H1 (cell line): ENCODE measurements at regions not wholly inside any gene's neighbourhood (a gene's known extent, or its start where the extent isn't known, plus 50 kb on each side); places are given as distances from the start of the nearest gene placed in this dataset.
A peak's percentile ranks its signal among the peaks of the same experiment; 100 is the strongest.

Experiments
- CTCF ChIA-PET: fragments of 300-600 bp; sonication (Branson Sonifier 250); formaldehyde crosslinking; loops from one replicate; lab custom pipeline; 2021; ENCODE audit not compliant: partially characterized antibody; lab: Charles Lee
- POLR2A ChIA-PET: fragments of 300-600 bp; sonication (Branson Sonifier 250); formaldehyde crosslinking; loops from one replicate; lab custom pipeline; 2021; ENCODE audit warnings: inconsistent platforms; ENCODE audit not compliant: partially characterized antibody; lab: Charles Lee
- DNase-seq, 2 experiments: peaks; one replicate each; pipeline versions ENCODE4 v3.0.0 to v3.0.0-alpha.2; 2010 to 2022; ENCODE audit warnings: low spot score in 2 of 2, low read depth in 1 of 2, mixed read lengths in 1 of 2
- FAIRE-seq: peaks from 2 replicates; lab custom pipeline; 2011; peaks lifted over from hg19 to GRCh38; lab: Jason Lieb, UNC
- H2AFZ ChIP-seq: 2 replicates; pipeline ENCODE4 v1.8.1; 2012; ENCODE audit warnings: low read length, inconsistent platforms
- H2AK5ac ChIP-seq: 2 replicates; pipeline ENCODE4 v1.6.1; 2013; ENCODE audit warnings: low read depth, low read length
- H2BK120ac ChIP-seq: replicated peaks from 2 replicates; pipeline ENCODE3; 2013; ENCODE audit warnings: low read depth, low read length, inconsistent platforms
- H2BK12ac ChIP-seq: 2 replicates; pipeline ENCODE4 v1.6.1; 2013; ENCODE audit warnings: low read depth, low read length
- H2BK15ac ChIP-seq: 2 replicates; pipeline ENCODE4 v1.6.1; 2013; ENCODE audit warnings: low read length
- H2BK20ac ChIP-seq: 2 replicates; pipeline ENCODE4 v1.6.1; 2013; ENCODE audit warnings: low read length
- H2BK5ac ChIP-seq: 2 replicates; pipeline ENCODE4 v1.6.1; 2013; ENCODE audit warnings: low read depth, low read length
- H3K14ac ChIP-seq: 2 replicates; pipeline ENCODE4 v1.6.1; 2013; ENCODE audit warnings: inconsistent platforms; ENCODE audit not compliant: insufficient read length
- H3K18ac ChIP-seq: 2 replicates; pipeline ENCODE4 v1.6.1; 2013; ENCODE audit warnings: low read length; ENCODE audit errors: extremely low read depth
- H3K23ac ChIP-seq: 2 replicates; pipeline ENCODE4 v1.6.1; 2013; ENCODE audit warnings: inconsistent platforms; ENCODE audit not compliant: insufficient read length
- H3K23me2 ChIP-seq: 2 replicates; pipeline ENCODE4 v1.6.1; 2013; ENCODE audit warnings: low read depth, low read length
- H3K27ac ChIP-seq: 2 replicates; pipeline ENCODE4 v1.6.1; 2011; ENCODE audit warnings: low read depth, low read length, inconsistent platforms
- H3K27me3 ChIP-seq, 4 experiments: replicated peaks in 1 of 4; 1 replicate in 1 of 4; 2 replicates in 3 of 4; pipeline versions ENCODE4 v1.6.1 to v1.8.1; 2011 to 2013; ENCODE audit warnings: low read length in 3 of 4, mild to moderate bottlenecking in 3 of 4, inconsistent platforms in 2 of 4, mixed read lengths in 2 of 4, moderate library complexity in 1 of 4; ENCODE audit not compliant: control insufficient read depth in 3 of 4, insufficient read depth in 3 of 4; ENCODE audit errors: extremely low read depth in 1 of 4
- H3K36me3 ChIP-seq, 4 experiments: 2 replicates each; pipeline versions ENCODE4 v1.6.1 to v1.8.1; 2011 to 2013; ENCODE audit warnings: mild to moderate bottlenecking in 4 of 4, low read length in 3 of 4, moderate library complexity in 2 of 4, control low read depth in 1 of 4, inconsistent platforms in 1 of 4; ENCODE audit not compliant: insufficient read depth in 4 of 4, control insufficient read depth in 2 of 4
- H3K4ac ChIP-seq: replicated peaks from 2 replicates; pipeline ENCODE3; 2013; ENCODE audit warnings: low read length, low read depth, mixed read lengths, inconsistent platforms; ENCODE audit not compliant: insufficient read length
- H3K4me1 ChIP-seq, 4 experiments: replicated peaks in 1 of 4; 1 replicate in 1 of 4; 2 replicates in 3 of 4; pipeline versions ENCODE4 v1.6.1 to v1.8.1; 2011 to 2013; ENCODE audit warnings: low read length in 3 of 4, inconsistent platforms in 2 of 4, mixed read lengths in 1 of 4; ENCODE audit not compliant: insufficient read depth in 4 of 4, control insufficient read depth in 3 of 4
- H3K4me2 ChIP-seq, 2 experiments: 2 replicates each; pipeline versions ENCODE4 v1.6.1 to v1.8.1; 2011 to 2013; ENCODE audit warnings: low read depth in 2 of 2, low read length in 2 of 2, control low read depth in 1 of 2, inconsistent platforms in 1 of 2, mild to moderate bottlenecking in 1 of 2; ENCODE audit not compliant: insufficient read depth in 1 of 2
- H3K4me3 ChIP-seq, 4 experiments: fragments of 200-600, 300-600 bp in 1 of 4; sonication (generic), shearing (Covaris generic), sonication (Bioruptor Twin) in 1 of 4; 2 replicates each; pipeline versions ENCODE4 v1.5.1 to v1.8.1; 2011 to 2016; ENCODE audit warnings: low read length in 4 of 4, low read depth in 3 of 4, control low read depth in 2 of 4, inconsistent platforms in 2 of 4, mild to moderate bottlenecking in 2 of 4, mixed read lengths in 1 of 4, moderate library complexity in 1 of 4; ENCODE audit not compliant: insufficient read depth in 2 of 4; ENCODE audit errors: extremely low read depth in 1 of 4
- H3K56ac ChIP-seq: replicated peaks from 2 replicates; pipeline ENCODE3; 2013; ENCODE audit warnings: low read depth, mild to moderate bottlenecking, mixed read lengths, low read length, inconsistent platforms; ENCODE audit not compliant: insufficient read length
- H3K79me1 ChIP-seq: 2 replicates; pipeline ENCODE4 v1.6.1; 2013; ENCODE audit warnings: low read depth, low read length, control low read depth
- H3K79me2 ChIP-seq, 2 experiments: 2 replicates each; pipeline versions ENCODE4 v1.6.1 to v1.8.1; 2012 to 2013; ENCODE audit warnings: low read length in 2 of 2, mild to moderate bottlenecking in 2 of 2, inconsistent platforms in 1 of 2; ENCODE audit not compliant: insufficient read depth in 2 of 2, control insufficient read depth in 1 of 2
- H3K9ac ChIP-seq, 4 experiments: replicated peaks in 1 of 4; 1 replicate in 1 of 4; 2 replicates in 3 of 4; pipeline versions ENCODE4 v1.6.1 to v1.8.1; 2011 to 2013; ENCODE audit warnings: low read depth in 3 of 4, low read length in 3 of 4, control low read depth in 2 of 4, mild to moderate bottlenecking in 2 of 4, moderate library complexity in 2 of 4, inconsistent platforms in 1 of 4; ENCODE audit errors: extremely low read depth in 1 of 4
- H3K9me3 ChIP-seq, 2 experiments: 2 replicates each; pipeline versions ENCODE4 v1.6.1 to v1.8.1; 2012 to 2013; ENCODE audit warnings: mild to moderate bottlenecking in 2 of 2, moderate library complexity in 2 of 2, control low read depth in 1 of 2, inconsistent platforms in 1 of 2, low read depth in 1 of 2, low read length in 1 of 2, mixed read lengths in 1 of 2; ENCODE audit not compliant: insufficient read depth in 2 of 2
- H4K20me1 ChIP-seq, 2 experiments: replicated peaks in 1 of 2; 2 replicates each; pipeline versions ENCODE3 to v1.8.1; 2011 to 2013; ENCODE audit warnings: inconsistent platforms in 2 of 2, low read length in 2 of 2, mild to moderate bottlenecking in 1 of 2; ENCODE audit not compliant: insufficient read depth in 2 of 2, control insufficient read depth in 1 of 2
- H4K5ac ChIP-seq: 2 replicates; pipeline ENCODE4 v1.6.1; 2013; ENCODE audit warnings: low read length, low read depth, mixed read lengths, inconsistent platforms; ENCODE audit not compliant: insufficient read length
- H4K8ac ChIP-seq: 2 replicates; pipeline ENCODE4 v1.8.0; 2013; ENCODE audit warnings: mild to moderate bottlenecking, moderate library complexity, low read length, inconsistent platforms; ENCODE audit not compliant: insufficient read depth; ENCODE audit errors: extremely low read depth
- H4K91ac ChIP-seq: replicated peaks from 2 replicates; pipeline ENCODE3; 2013; ENCODE audit warnings: low read length, mixed read lengths, inconsistent platforms; ENCODE audit not compliant: insufficient read length
- CTBP2 ChIP-seq: IDR thresholded peaks from 2 replicates; pipeline ENCODE4 v1.7.0; 2011; ENCODE audit warnings: borderline replicate concordance, mild to moderate bottlenecking, moderate library complexity, mixed read lengths, low read length; ENCODE audit not compliant: insufficient read depth, insufficient read length
- JUN ChIP-seq: IDR thresholded peaks from 2 replicates; pipeline ENCODE4 v1.6.1; 2011; ENCODE audit warnings: low read depth, mild to moderate bottlenecking, improper control_type of control experiment, low read length
- NANOG ChIP-seq: IDR thresholded peaks from 2 replicates; pipeline ENCODE4 v1.6.1; 2011; ENCODE audit warnings: low read length, low read depth, mild to moderate bottlenecking, inconsistent platforms; ENCODE audit not compliant: insufficient read depth, poor library complexity, severe bottlenecking
- RFX5 ChIP-seq: IDR thresholded peaks from 2 replicates; pipeline ENCODE4 v1.6.1; 2011; ENCODE audit warnings: low read depth, low read length, improper control_type of control experiment, borderline replicate concordance
- TBP ChIP-seq: IDR thresholded peaks from 2 replicates; pipeline ENCODE4 v1.6.1; 2011; ENCODE audit warnings: low read depth, low read length, improper control_type of control experiment
- YY1 ChIP-seq: IDR thresholded peaks from 2 replicates; pipeline ENCODE4 v1.6.1; 2011; ENCODE audit warnings: low read depth, mild to moderate bottlenecking, low read length
- WGBS, 2 experiments: shearing (Covaris generic) in 1 of 2; methylation state at CpG; one replicate each; pipeline versions ENCODE4 v1.1.6 to v1.1.7; 2013 to 2015; ENCODE audit warnings: low lambda C conversion rate in 2 of 2, mixed read lengths in 2 of 2, inconsistent platforms in 1 of 2, low coverage in 1 of 2, missing lambda C conversion rate in 1 of 2; ENCODE audit not compliant: insufficient replicate concordance in 2 of 2, insufficient coverage in 1 of 2, insufficient read length in 1 of 2; ENCODE audit errors: extremely low coverage in 1 of 2, missing lambda C conversion rate in 1 of 2; 5-methylcytosine and 5-hydroxymethylcytosine counted together
- TF ChIP-seq, protein P1 (sequence below), 3 experiments: IDR thresholded peaks; 1 replicate in 2 of 3; 2 replicates in 1 of 3; pipeline versions ENCODE4 v1.5.1 to v1.6.1; 2011; ENCODE audit warnings: low read length in 3 of 3, mild to moderate bottlenecking in 3 of 3, inconsistent platforms in 2 of 3, low read depth in 1 of 3, moderate library complexity in 1 of 3; ENCODE audit not compliant: insufficient read depth in 1 of 3; ENCODE audit errors: control extremely low read depth in 1 of 3
- TF ChIP-seq, protein P2 (sequence below): IDR thresholded peaks from 2 replicates; pipeline ENCODE4 v1.6.1; 2011; ENCODE audit warnings: low read length, improper control_type of control experiment
- TF ChIP-seq, protein P3 (sequence below): IDR thresholded peaks from 2 replicates; pipeline ENCODE4 v1.6.1; 2012; ENCODE audit warnings: inconsistent platforms

DNA sequence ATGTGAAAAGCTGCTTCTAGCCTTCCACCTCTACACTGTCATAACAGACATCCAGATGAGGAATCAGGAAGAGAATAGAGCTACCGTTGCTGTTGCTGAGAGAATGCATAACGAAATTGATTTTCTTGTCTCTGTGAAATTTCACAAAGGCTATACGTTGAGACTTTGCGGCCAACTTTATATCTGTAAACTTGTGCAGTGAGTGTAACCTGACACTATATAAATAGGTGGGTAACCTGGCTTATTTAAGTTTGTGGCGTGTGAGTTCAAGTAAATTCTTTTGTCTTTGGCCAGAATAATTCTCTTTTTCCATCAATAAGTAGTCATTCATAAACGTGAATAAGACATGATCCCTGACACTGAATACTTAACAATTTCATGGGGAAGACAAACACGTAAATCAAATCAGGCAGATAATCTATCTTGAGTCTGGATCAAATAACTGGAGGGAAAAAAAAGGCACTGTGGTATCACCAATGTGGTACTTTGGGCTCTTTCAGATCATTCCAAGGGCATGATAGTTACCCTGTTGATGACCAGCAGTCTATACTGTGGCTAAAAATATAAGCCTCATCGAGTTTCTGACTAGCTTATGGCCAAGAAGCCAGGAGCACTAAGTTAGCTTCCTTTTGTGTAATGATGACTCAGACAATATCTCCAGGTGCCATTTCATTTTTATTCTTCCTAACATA lies 98.2 kb upstream of the RASA1 start:
- DNase-seq (no peak), FAIRE-seq (no peak)
- H3K23me2 ChIP-seq, result no peaks in the 10 kb centered on the region
- no peaks in the 10 kb centered on the region for H3K79me1 ChIP-seq
- H4K91ac ChIP-seq, result no peak overlapping the region
- no peak overlapping the region for H3K4me3 ChIP-seq
- no peak overlapping the region for H2BK5ac ChIP-seq
- no peak overlapping the region for H3K56ac ChIP-seq
- no peak overlapping the region for H3K9ac ChIP-seq
- no peak overlapping the region for H3K18ac ChIP-seq
- H3K4me1 ChIP-seq, result no peaks in the 10 kb centered on the region
- H3K4me2 ChIP-seq, result no peak overlapping the region
- H4K5ac ChIP-seq, result no peak overlapping the region
- H2BK20ac ChIP-seq, result no peak overlapping the region
- H2BK15ac ChIP-seq, result no peak overlapping the region
- no peaks in the 10 kb centered on the region for H3K36me3 ChIP-seq
- H3K79me2 ChIP-seq, result no peaks in the 10 kb centered on the region
- no peaks in the 10 kb centered on the region for H3K9me3 ChIP-seq
- H3K23ac ChIP-seq, result no peak overlapping the region
- H3K27me3 ChIP-seq, result no peaks in the 10 kb centered on the region
- H2AFZ ChIP-seq, result 0 out of 2 replicates have a peak overlapping the region, but pooled peaks have one; percentile 0
- 87% methylated on average over 8 of the region's 8 CpGs; no CpG with 5 or more reads in 1 of the 2 experiments for WGBS, 2 experiments
- no peak overlapping the region for H2BK12ac ChIP-seq
- no peak overlapping the region for H4K8ac ChIP-seq
- no peak overlapping the region for H2AK5ac ChIP-seq
- ChIA-PET POLR2A (no interaction called here), CTCF (no interaction called here)
- H4K20me1 ChIP-seq, result no peaks in the 10 kb centered on the region
- H3K27ac ChIP-seq, result no peak overlapping the region
- no peak overlapping the region for H3K14ac ChIP-seq
- no peak overlapping the region for H2BK120ac ChIP-seq
- H3K4ac ChIP-seq, result no peak overlapping the region
- TF ChIP-seq, protein P1, sequence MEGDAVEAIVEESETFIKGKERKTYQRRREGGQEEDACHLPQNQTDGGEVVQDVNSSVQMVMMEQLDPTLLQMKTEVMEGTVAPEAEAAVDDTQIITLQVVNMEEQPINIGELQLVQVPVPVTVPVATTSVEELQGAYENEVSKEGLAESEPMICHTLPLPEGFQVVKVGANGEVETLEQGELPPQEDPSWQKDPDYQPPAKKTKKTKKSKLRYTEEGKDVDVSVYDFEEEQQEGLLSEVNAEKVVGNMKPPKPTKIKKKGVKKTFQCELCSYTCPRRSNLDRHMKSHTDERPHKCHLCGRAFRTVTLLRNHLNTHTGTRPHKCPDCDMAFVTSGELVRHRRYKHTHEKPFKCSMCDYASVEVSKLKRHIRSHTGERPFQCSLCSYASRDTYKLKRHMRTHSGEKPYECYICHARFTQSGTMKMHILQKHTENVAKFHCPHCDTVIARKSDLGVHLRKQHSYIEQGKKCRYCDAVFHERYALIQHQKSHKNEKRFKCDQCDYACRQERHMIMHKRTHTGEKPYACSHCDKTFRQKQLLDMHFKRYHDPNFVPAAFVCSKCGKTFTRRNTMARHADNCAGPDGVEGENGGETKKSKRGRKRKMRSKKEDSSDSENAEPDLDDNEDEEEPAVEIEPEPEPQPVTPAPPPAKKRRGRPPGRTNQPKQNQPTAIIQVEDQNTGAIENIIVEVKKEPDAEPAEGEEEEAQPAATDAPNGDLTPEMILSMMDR (IDR thresholded peaks at IDR 0.05; ENCODE audit: control extremely low read depth in 1 of 3, insufficient read depth in 1 of 3, low read depth in 1 of 3, low read length in 3 of 3), result no peak
- no peak for TF ChIP-seq TBP
- TF ChIP-seq, protein P2, sequence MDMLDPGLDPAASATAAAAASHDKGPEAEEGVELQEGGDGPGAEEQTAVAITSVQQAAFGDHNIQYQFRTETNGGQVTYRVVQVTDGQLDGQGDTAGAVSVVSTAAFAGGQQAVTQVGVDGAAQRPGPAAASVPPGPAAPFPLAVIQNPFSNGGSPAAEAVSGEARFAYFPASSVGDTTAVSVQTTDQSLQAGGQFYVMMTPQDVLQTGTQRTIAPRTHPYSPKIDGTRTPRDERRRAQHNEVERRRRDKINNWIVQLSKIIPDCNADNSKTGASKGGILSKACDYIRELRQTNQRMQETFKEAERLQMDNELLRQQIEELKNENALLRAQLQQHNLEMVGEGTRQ, result no peak
- no peak for TF ChIP-seq CTBP2
- TF ChIP-seq RFX5, result no peak
- no peak for TF ChIP-seq NANOG
- TF ChIP-seq, protein P3, sequence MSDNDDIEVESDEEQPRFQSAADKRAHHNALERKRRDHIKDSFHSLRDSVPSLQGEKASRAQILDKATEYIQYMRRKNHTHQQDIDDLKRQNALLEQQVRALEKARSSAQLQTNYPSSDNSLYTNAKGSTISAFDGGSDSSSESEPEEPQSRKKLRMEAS, result no peak
- no peak for TF ChIP-seq JUN
- no peak for TF ChIP-seq YY1
